Stimulated activated CD8-positive, alpha-beta memory T cell treated with anti-CD3 and anti-CD28 coated beads, Interleukin-12 subunit alpha, Interleukin-12 subunit beta, amount 100 ng/mL, for 4 hours (primary cell): ENCODE measurements at regions not wholly inside any gene's neighbourhood (a gene's known extent, or its start where the extent isn't known, plus 50 kb on each side); places are given as distances from the start of the nearest gene placed in this dataset.
"Not testable (repeated sequence)": the region's sequence is repeated elsewhere in the genome, so short reads cannot be mapped to it uniquely, and the experiment has no call there.

ENCODE experiments used
- DNase-seq: peaks from one replicate; pipeline ENCODE4 v3.0.0-alpha.2; 2020; ENCODE audit warnings: low read depth

DNA sequence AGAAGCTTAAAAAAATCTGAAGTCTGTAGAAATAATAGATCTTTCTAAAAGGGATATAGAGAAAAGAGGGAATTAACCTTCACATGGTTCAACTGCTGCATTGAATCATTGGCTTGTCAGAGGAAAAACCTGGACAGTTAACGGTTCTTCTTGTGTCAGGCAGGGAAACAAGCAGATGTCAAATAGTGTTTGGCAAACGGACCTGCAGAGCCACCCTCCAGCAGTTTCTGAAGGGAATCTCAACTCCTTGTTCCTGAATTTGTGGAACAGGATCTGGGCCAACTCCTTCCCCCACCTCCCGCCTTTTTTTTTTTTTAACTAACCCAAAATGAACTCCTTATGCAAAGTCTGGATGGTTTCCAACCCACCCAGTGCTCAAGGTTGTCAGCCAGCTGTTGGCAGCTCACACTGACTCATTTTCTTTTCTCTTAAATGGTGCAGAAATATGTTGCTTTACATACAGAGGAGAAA, 187.3 kb downstream of the CAND1 start:
- no peak for DNase-seq

DNA sequence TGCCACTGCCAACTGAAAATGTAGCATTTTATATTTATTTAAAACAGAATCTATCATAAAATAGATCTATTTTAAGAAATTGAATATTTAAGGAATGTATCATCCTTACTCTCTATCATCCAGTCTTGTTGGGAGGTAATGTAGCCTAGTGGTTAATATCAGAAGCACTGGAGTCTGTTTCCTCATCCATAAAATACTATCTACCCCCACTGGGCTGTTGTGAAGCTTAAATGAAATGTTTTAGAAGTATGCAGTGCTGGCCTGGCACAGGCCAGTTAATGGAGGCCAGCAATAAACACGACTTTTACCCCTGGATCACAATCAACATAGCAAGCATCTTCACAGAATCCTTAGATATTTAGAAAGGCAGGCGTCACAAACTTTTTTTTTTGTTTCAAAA, 188.0 kb downstream of the CAND1 start:
- DNase-seq: no peak

GRCh38 chr12:67457778-67458665, 188.9 kb downstream of the CAND1 start:
- DNase-seq: no peak

DNA sequence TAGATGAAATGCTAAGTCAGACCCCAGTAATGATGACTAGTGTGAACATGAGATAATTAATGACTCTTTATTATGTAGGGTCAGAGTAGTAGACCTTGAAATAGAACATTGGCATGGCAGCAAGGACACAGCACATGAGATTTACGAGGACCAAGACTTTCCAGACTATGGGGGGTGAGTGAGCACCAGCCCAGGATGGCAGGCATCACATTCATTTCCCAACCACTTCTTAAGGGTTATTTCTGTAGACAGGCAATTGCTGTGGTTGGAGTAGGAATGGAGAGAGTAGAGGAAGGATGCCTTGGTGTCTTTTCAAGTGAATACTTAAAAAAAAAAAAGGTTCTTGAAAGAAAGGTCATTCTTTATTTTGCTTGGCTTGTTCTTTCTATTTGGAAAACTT, 189.4 kb upstream of the DYRK2 start:
- no peak for DNase-seq

- DNase-seq: no peak
These were observed 189.0 kb upstream of the DYRK2 start for GRCh38 chr12:67459578-67459977.

DNA sequence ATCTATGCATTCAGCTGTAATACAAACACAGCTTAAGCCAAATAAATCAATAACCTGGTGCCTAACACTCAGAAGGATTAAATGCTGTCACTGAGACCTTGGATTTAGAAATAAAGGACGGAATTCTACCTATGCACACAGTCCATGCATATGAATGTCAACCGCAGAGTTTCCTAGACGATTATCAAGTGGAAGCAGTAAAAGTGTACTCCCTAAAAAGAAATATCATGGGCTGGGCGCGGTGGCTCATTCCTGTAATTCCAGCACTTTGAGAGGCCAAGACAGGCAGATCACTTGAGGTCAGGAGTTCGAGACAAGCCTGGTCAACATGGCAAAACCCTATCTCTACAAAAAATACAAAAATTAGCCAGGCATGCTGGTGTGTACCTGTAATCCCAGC, 188.2 kb upstream of the DYRK2 start:
- DNase-seq: no peak

GRCh38 chr12:67468549-67469245, 179.8 kb upstream of the DYRK2 start:
- DNase-seq: no peak

- no peak for DNase-seq
These were observed 178.9 kb upstream of the DYRK2 start for GRCh38 chr12:67469666-67470065.

DNA sequence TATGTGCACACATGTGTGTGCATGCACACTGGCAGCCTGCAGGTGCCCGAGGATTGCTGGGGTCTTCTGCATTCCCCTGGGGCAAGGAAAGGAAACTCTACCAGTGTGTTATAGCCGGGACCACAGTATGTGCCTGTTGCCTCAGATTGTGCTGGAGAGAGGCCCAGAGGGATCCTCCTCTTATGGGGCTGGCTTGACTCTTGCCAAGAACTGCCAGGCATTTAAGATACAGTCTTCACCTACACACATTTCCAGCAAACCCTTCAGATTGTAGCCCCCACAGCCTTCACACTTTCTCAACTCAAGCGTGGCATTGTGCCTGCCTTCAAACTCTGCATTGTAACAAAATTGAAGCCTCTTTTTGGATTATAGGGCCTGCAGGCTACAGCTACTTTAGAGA, 176.7 kb upstream of the DYRK2 start:
- no peak for DNase-seq

- no peak for DNase-seq
These were observed 176.0 kb upstream of the DYRK2 start for GRCh38 chr12:67472539-67472938.

GRCh38 chr12:67474934-67475620, 173.5 kb upstream of the DYRK2 start:
- DNase-seq: no peak

DNA sequence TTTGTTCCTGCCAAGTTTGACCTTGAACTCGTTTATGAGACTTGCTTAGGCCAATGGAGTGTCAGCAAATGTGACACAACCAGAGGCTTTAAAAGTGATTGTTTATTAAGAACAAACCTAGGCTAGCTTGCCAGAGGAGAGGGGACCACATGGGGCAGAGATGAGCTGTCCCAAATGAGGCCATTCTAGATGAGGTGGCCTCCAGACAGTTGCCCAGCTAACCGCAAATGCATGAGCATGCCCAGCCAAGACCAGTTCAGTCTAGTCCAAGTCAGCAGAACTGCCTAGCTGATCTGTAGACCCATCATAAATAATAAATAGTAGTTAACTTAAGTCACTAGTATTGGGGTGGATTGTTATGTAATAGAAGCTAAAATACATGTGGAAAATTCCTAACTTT, 172.8 kb upstream of the DYRK2 start:
- no peak for DNase-seq

GRCh38 chr12:67477681-67478265, 170.8 kb upstream of the DYRK2 start:
- DNase-seq: no peak

- DNase-seq: peak; percentile 33
These were observed 165.5 kb upstream of the DYRK2 start for GRCh38 chr12:67482751-67483661.

GRCh38 chr12:67483871-67484554, 164.5 kb upstream of the DYRK2 start:
- no peak for DNase-seq

DNA sequence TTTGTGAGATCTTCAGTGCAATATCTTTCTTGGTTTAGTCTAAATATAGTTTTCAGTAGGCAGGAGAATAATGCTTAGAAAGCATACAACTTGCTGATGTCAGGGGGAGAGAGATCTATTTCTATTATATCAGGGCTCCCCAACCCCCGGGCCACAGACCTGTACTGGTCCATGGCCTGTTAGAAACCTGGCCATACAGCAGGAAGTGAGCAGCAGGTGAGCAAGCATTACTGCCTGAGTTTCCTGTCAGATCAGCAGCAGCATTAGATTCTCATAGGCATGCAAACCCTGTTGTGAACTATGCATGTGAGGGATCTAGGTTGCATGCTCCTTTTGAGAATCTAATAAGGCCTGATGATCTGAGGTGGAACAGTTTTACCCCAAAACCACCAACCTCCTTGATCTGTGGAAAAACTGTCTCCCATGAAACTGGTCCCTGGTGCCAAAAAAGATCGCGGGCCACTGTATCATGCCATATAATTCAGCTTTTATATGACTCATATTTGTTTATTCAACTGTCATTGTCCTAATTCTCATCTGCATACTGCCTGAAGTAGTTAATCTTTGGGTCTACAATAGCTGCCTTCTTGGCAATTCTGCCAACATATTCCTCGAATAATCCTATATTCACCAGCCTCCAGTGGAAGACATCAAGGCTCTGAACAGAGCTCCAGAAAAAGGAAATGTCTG, 163.6 kb upstream of the DYRK2 start:
- DNase-seq: no peak

DNA sequence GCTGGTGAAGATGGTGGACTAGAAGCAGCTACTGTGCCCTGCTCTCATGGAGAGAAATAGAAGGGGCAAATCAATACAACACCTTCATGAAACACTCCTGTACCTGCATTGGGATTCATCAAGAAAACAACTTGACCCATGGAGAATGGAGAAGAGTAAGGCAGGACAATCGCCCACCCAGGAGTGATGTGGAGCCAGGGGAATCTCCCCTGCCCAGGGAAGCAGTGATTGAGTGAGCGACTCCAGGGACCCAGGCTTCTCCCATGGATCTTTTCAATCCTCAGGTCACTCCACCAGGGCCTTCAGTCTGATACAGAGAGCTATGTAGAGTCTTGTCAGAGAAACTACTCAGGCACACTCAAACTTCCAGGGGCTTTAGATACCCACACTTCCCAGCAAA, 161.9 kb upstream of the DYRK2 start:
- no peak for DNase-seq

- DNase-seq: not testable (repeated sequence)
These were observed 160.2 kb upstream of the DYRK2 start for GRCh38 chr12:67488349-67488748.

DNA sequence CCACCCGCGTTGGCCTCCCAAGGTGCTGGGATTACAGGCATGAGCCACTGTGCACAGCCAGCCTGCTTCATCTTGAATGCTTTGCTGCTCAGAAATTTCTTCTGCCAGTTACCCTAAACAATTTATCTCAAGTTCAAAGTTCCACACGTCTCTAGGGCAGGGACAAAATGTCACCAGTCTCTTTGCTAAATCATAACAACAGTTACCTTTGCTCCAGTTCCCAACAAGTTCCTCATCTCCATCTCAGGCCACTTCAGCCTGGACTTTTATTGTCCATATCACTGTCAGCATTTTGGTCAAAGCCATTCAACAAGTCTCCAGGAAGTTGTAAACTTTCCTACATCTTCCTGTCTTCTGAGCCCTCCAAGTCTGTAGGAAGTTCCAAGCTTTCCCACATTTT, 159.5 kb upstream of the DYRK2 start:
- DNase-seq: no peak

- no peak for DNase-seq
These were observed 152.0 kb upstream of the DYRK2 start for GRCh38 chr12:67496581-67496980.
